HUES64 (cell line): ENCODE measurements at regions not wholly inside any gene's neighbourhood (a gene's known extent, or its start where the extent isn't known, plus 50 kb on each side); places are given as distances from the start of the nearest gene placed in this dataset.

Experiments used
- H3K27ac ChIP-seq: 2 replicates; pipeline ENCODE4 v1.7.0; 2013; ENCODE audit warnings: low read depth, low read length, inconsistent platforms
- H3K27me3 ChIP-seq: 2 replicates; pipeline ENCODE4 v1.6.1; 2013; ENCODE audit warnings: mild to moderate bottlenecking, low read length; ENCODE audit not compliant: insufficient read depth
- H3K36me3 ChIP-seq: 2 replicates; pipeline ENCODE4 v1.6.1; 2013; ENCODE audit warnings: mild to moderate bottlenecking, low read length; ENCODE audit not compliant: insufficient read depth
- H3K4me1 ChIP-seq: 2 replicates; pipeline ENCODE4 v1.6.1; 2013; ENCODE audit warnings: mild to moderate bottlenecking, low read length, moderate library complexity; ENCODE audit not compliant: insufficient read depth
- H3K4me3 ChIP-seq: 2 replicates; pipeline ENCODE4 v1.5.1; 2013; ENCODE audit warnings: mild to moderate bottlenecking, low read length, moderate library complexity
- H3K9ac ChIP-seq: 2 replicates; pipeline ENCODE4 v1.6.1; 2013; ENCODE audit warnings: mild to moderate bottlenecking, low read depth, low read length
- H3K9me3 ChIP-seq: 2 replicates; pipeline ENCODE4 v1.6.1; 2013; ENCODE audit warnings: low read depth, low read length; ENCODE audit not compliant: insufficient read depth
- WGBS: fragments of 150-250, 120-280 bp; methylation state at CpG from one replicate; pipeline ENCODE4 v1.1.7; 2013; ENCODE audit warnings: missing lambda C conversion rate; 5-methylcytosine and 5-hydroxymethylcytosine counted together

DNA sequence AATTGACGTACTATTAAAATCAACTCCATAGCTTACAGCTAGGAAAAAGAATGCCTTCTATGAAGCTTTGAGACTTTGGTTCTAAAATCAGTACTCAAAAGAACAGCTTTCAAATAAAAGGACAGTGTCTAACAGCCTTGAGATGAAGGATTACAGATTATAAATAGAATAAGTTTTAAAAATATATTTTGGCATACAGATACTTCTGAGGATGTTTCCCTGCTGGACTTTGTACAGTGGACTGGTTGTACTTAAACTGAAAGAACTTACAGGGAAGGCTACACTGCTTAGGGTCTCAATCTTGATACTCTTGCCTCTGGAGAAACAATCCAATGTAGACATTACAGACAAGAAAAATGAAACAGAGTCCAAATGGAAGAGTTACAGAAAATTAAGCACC is 452.7 kb downstream of the CETN3 start:
- H3K4me3 ChIP-seq: no peak overlapping the region
- H3K27me3 ChIP-seq: no peaks in the 10 kb centered on the region
- 94% methylated on average over 1 of the region's 1 CpG for WGBS

DNA sequence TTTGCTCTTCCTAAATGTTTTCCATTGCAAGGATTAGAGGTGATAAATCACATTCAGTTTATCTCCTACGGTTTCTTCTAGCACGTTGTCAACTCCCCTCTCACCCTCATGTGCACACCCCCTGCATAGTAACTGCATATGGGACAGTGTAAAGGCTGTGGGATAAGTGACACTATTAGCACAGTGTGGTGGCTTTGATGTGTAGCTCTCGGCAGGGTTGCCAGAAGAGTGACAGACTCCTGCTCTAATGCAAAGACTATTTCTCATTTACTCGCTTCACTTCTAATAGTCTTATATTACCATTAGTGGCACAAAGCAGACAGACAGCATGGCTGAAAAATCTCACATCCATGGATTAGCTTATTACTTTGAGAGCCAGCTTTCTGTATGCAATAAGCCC is 454.6 kb downstream of the CETN3 start:
- H3K27ac ChIP-seq: no peak overlapping the region
- no peaks in the 10 kb centered on the region for H3K9me3 ChIP-seq
- H3K27me3 ChIP-seq: no peaks in the 10 kb centered on the region
- H3K4me1 ChIP-seq: peaks cover 21% of the 10 kb centered on the region
- 55% methylated on average over 2 of the region's 4 CpGs for WGBS
- no peaks in the 10 kb centered on the region for H3K36me3 ChIP-seq
- no peak overlapping the region for H3K4me3 ChIP-seq
- no peak overlapping the region for H3K9ac ChIP-seq

More for the DNA sequence above, 452.7 kb downstream of the CETN3 start:
- Histone ChIP-seq H3K27ac (no peak overlapping the region), H3K4me1 (peaks cover 16% of the 10 kb centered on the region), H3K9me3 (no peaks in the 10 kb centered on the region), H3K9ac (no peak overlapping the region), H3K36me3 (no peaks in the 10 kb centered on the region)

GRCh38 chr5:89951876-89952275 is 457.7 kb downstream of the CETN3 start:
- no CpG with 5 or more reads among the region's 2 CpGs for WGBS

GRCh38 chr5:89950234-89950633 is 459.3 kb downstream of the CETN3 start:
- Histone ChIP-seq H3K27me3 (no peaks in the 10 kb centered on the region), H3K4me1 (peaks cover 14% of the 10 kb centered on the region), H3K9ac (no peak overlapping the region), H3K9me3 (no peaks in the 10 kb centered on the region), H3K27ac (no peak overlapping the region), H3K36me3 (no peaks in the 10 kb centered on the region), H3K4me3 (no peak overlapping the region)
- 89% methylated on average over 1 of the region's 1 CpG for WGBS

More at GRCh38 chr5:89951876-89952275, 457.7 kb downstream of the CETN3 start:
- Histone ChIP-seq H3K27ac (no peak overlapping the region), H3K9me3 (no peaks in the 10 kb centered on the region), H3K4me1 (peaks cover 21% of the 10 kb centered on the region), H3K27me3 (no peaks in the 10 kb centered on the region), H3K9ac (no peak overlapping the region), H3K4me3 (no peak overlapping the region), H3K36me3 (no peaks in the 10 kb centered on the region)

- no peak overlapping the region for H3K9ac ChIP-seq
- no peak overlapping the region for H3K4me3 ChIP-seq
- H3K36me3 ChIP-seq: no peaks in the 10 kb centered on the region
- no peaks in the 10 kb centered on the region for H3K9me3 ChIP-seq
- WGBS: 93% methylated on average over 1 of the region's 1 CpG
- H3K4me1 ChIP-seq: peaks cover 11% of the 10 kb centered on the region
- H3K27ac ChIP-seq: no peak overlapping the region
- no peaks in the 10 kb centered on the region for H3K27me3 ChIP-seq
Observed at GRCh38 chr5:89948977-89949376, 460.6 kb downstream of the CETN3 start.

DNA sequence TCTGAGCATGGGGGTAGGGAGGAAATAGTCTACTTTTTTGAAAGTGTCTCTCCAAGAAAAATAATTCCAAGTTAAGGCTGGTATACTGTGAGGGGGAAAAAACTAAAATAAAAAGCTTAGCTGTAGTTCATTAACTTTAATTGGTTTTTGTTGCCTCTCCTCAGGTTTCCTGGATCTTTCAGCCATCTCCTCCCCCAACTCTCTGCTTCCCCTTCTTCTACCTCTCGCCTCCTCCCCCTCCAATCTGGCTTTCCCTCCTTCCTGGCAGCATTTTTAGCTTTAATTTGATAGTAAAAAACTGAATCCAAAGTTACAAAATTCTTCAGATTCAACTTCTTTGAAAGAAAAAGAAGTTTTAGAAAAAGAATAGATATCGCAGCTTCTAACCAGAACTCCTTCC is 462.6 kb downstream of the CETN3 start:
- WGBS: 81% methylated on average over 2 of the region's 2 CpGs
- Histone ChIP-seq H3K4me3 (no peak overlapping the region), H3K36me3 (no peaks in the 10 kb centered on the region), H3K27me3 (no peaks in the 10 kb centered on the region), H3K9ac (no peak overlapping the region), H3K9me3 (no peaks in the 10 kb centered on the region), H3K27ac (no peak overlapping the region), H3K4me1 (peaks cover 20% of the 10 kb centered on the region)

- H3K4me1 ChIP-seq: peaks cover 16% of the 10 kb centered on the region
- H3K27ac ChIP-seq: no peak overlapping the region
- no peaks in the 10 kb centered on the region for H3K27me3 ChIP-seq
- no peaks in the 10 kb centered on the region for H3K36me3 ChIP-seq
- H3K9ac ChIP-seq: no peak overlapping the region
- 91% methylated on average over 3 of the region's 4 CpGs for WGBS
- H3K4me3 ChIP-seq: no peak overlapping the region
- H3K9me3 ChIP-seq: no peaks in the 10 kb centered on the region
Observed at GRCh38 chr5:89946508-89946907, 463.0 kb downstream of the CETN3 start.

DNA sequence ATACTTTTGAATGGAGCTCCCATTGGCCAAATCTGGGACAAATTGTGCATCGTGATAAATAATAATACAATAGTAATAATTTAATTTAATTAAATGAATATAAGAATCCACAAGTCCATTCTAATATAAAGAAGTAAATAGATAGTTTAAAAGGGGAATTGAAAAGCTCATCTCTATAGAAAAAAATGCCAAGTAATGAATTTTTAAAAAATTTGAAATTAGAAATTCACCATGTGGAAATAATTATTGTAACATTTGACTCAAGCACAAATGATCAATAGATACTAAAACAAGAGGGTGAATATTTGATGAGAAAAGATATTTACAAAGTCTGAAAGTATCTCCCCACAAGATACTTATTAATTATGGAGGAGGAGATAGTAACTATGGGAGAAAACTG is 467.4 kb downstream of the CETN3 start:
- H3K27me3 ChIP-seq: no peaks in the 10 kb centered on the region
- H3K9ac ChIP-seq: no peak overlapping the region
- H3K4me3 ChIP-seq: no peak overlapping the region
- peaks cover 17% of the 10 kb centered on the region for H3K4me1 ChIP-seq
- no peaks in the 10 kb centered on the region for H3K9me3 ChIP-seq
- no peaks in the 10 kb centered on the region for H3K36me3 ChIP-seq
- no peak overlapping the region for H3K27ac ChIP-seq
- WGBS: no CpG with 5 or more reads among the region's 1 CpG

DNA sequence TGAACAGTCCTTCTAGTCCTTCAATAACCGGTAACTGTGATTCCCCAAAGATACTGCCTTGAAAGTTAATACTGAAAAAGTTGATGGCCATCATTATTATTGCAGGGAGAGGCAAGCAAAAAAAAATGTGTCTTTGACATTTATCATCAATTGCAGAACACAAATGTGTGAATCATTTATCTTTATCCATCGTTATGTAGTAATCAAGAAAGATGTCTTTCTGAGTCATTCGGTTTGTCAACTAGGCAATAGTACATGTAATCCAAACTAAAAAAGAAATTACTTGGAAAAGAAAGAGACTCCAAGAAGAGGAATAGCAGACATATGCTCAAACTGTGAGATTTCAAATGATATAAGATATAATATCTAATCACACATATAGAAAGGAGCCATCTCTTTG is 473.0 kb downstream of the CETN3 start:
- Histone ChIP-seq H3K4me3 (no peak overlapping the region), H3K27ac (no peak overlapping the region), H3K9ac (no peak overlapping the region), H3K9me3 (no peaks in the 10 kb centered on the region), H3K27me3 (no peaks in the 10 kb centered on the region), H3K36me3 (no peaks in the 10 kb centered on the region), H3K4me1 (peaks cover 28% of the 10 kb centered on the region)
- WGBS: 100% methylated on average over 2 of the region's 3 CpGs

- 97% methylated on average over 4 of the region's 4 CpGs for WGBS
Observed at GRCh38 chr5:89934069-89934468, 475.5 kb downstream of the CETN3 start.

DNA sequence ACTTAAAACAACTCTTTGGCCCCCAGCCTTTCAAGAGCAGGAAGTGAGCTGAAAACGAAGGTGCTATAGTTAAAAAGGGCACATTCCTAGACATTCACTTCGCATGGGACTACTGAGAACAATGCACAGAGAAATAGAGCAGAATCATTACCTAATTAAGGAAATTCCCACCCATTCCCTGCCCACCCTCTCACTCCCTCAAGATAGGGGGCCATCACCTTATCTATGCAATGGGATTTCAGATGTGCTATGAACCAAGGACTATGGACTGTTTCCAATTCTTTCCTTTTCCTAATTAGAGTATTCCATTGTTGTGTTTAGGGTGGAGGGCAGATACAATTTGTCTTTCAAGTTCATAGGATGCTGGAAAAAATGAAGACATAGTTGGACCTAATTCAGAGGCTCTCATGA is 476.8 kb downstream of the CETN3 start:
- Histone ChIP-seq H3K27me3 (no peaks in the 10 kb centered on the region), H3K4me1 (peaks cover 48% of the 10 kb centered on the region), H3K4me3 (no peak overlapping the region), H3K9ac (no peak overlapping the region), H3K36me3 (no peaks in the 10 kb centered on the region), H3K9me3 (no peaks in the 10 kb centered on the region), H3K27ac (no peak overlapping the region)
- WGBS: 89% methylated on average over 2 of the region's 2 CpGs

More at GRCh38 chr5:89934069-89934468, 475.5 kb downstream of the CETN3 start:
- no peak overlapping the region for H3K4me3 ChIP-seq
- peaks cover 48% of the 10 kb centered on the region for H3K4me1 ChIP-seq
- H3K36me3 ChIP-seq: no peaks in the 10 kb centered on the region
- no peaks in the 10 kb centered on the region for H3K27me3 ChIP-seq
- H3K27ac ChIP-seq: no peak overlapping the region
- H3K9me3 ChIP-seq: no peaks in the 10 kb centered on the region
- no peak overlapping the region for H3K9ac ChIP-seq
